ENCODE measurements at regions not wholly inside any gene's neighbourhood (a gene's known extent, or its start where the extent isn't known, plus 50 kb on each side); places are given as distances from the start of the nearest gene placed in this dataset.
"Not testable (repeated sequence)": the region's sequence is repeated elsewhere in the genome, so short reads cannot be mapped to it uniquely, and the experiment has no call there.

DNA sequence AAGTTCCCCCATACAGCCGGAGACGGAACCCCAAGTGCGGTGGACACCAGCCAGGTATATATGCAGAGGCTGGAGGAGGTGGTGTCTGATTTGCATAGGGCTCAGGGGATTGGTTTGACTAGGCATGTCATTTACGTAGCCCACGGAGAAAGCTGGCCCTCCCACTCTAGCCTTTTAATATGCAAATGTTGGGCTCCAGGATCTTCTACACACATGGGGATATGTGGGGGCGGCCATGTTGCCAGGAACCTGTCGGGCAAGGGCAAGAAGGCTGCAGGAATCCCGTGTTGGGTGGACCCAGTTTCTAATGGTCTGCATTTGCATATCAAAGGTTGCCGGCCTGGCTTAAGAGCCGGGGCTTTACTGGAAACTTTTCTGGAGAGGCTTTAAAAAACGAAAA is 57.4 kb downstream of the FTHL17 start:
- not testable (repeated sequence) for H3K4me3 ChIP-seq (ENCODE audit: low read depth in 1 of 2, low read length in 1 of 2); H3K36me3 ChIP-seq; H3K27me3 ChIP-seq; H3K4me1 ChIP-seq (ENCODE audit: control insufficient read depth in 1 of 2, insufficient read depth in 1 of 2, low read depth in 1 of 2, low read length in 1 of 2); H3K27ac ChIP-seq; H3K9me3 ChIP-seq

DNA sequence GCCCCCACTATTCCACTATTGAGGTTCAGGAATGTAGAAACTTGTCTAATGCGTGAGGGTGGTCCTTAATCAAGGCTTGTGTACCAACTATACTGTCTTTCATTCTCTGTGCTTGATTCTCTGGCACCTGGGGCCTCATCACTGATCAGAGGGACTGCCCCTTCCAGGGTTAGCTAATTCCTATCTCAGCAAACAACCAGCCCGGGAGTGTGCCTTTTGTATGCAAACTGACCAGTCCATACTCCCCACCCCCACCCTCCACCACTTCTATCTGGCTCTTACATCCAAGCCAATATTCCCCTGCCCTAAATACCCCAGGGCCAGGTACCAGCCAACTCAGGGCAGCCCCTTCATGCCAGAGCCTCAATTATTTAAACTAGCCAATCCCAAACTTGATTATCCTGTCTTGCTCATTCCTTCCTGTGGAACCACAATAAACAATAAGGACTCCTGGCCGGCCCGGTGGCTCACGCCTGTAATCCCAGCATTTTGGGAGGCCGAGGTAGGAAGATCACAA is 59.3 kb downstream of the FTHL17 start:
- no peaks in the 10 kb centered on the region for H3K27me3 ChIP-seq
- no peak overlapping the region for H3K27ac ChIP-seq
- no peak overlapping the region for H3K4me3 ChIP-seq (ENCODE audit: low read depth in 1 of 2, low read length in 1 of 2)
- H3K36me3 ChIP-seq = no peaks in the 10 kb centered on the region
- no peaks in the 10 kb centered on the region for H3K9me3 ChIP-seq
- TF ChIP-seq CTCF (IDR thresholded peaks at IDR 0.05) = no peak
- H3K4me1 ChIP-seq (ENCODE audit: control insufficient read depth in 1 of 2, insufficient read depth in 1 of 2, low read depth in 1 of 2, low read length in 1 of 2) = no peaks in the 10 kb centered on the region

GRCh38 chrX:31007321-31007720 is 64.5 kb downstream of the FTHL17 start:
- no peak for TF ChIP-seq CTCF (IDR thresholded peaks at IDR 0.05)
- no peak overlapping the region for H3K4me3 ChIP-seq (ENCODE audit: low read depth in 1 of 2, low read length in 1 of 2)
- H3K27ac ChIP-seq = no peak overlapping the region
- H3K9me3 ChIP-seq = no peaks in the 10 kb centered on the region
- H3K27me3 ChIP-seq = no peaks in the 10 kb centered on the region
- no peaks in the 10 kb centered on the region for H3K4me1 ChIP-seq (ENCODE audit: control insufficient read depth in 1 of 2, insufficient read depth in 1 of 2, low read depth in 1 of 2, low read length in 1 of 2)
- H3K36me3 ChIP-seq = no peaks in the 10 kb centered on the region

- Histone ChIP-seq H3K9me3 (no peaks in the 10 kb centered on the region), H3K4me1 (ENCODE audit: control insufficient read depth in 1 of 2, insufficient read depth in 1 of 2, low read depth in 1 of 2, low read length in 1 of 2) (no peaks in the 10 kb centered on the region), H3K36me3 (no peaks in the 10 kb centered on the region), H3K27me3 (no peaks in the 10 kb centered on the region), H3K4me3 (ENCODE audit: low read depth in 1 of 2, low read length in 1 of 2) (no peak overlapping the region), H3K27ac (no peak overlapping the region)
- no peak for TF ChIP-seq CTCF (IDR thresholded peaks at IDR 0.05)
Measured at GRCh38 chrX:31006027-31006426, 65.8 kb downstream of the FTHL17 start.

GRCh38 chrX:30997411-30997810 is 74.4 kb downstream of the FTHL17 start:
- H3K27ac ChIP-seq = no peak overlapping the region
- H3K4me3 ChIP-seq (ENCODE audit: low read depth in 1 of 2, low read length in 1 of 2) = no peak overlapping the region
- H3K9me3 ChIP-seq = no peaks in the 10 kb centered on the region
- no peak for TF ChIP-seq CTCF (IDR thresholded peaks at IDR 0.05)
- H3K4me1 ChIP-seq (ENCODE audit: control insufficient read depth in 1 of 2, insufficient read depth in 1 of 2, low read depth in 1 of 2, low read length in 1 of 2) = no peaks in the 10 kb centered on the region
- no peaks in the 10 kb centered on the region for H3K36me3 ChIP-seq
- H3K27me3 ChIP-seq = no peaks in the 10 kb centered on the region

DNA sequence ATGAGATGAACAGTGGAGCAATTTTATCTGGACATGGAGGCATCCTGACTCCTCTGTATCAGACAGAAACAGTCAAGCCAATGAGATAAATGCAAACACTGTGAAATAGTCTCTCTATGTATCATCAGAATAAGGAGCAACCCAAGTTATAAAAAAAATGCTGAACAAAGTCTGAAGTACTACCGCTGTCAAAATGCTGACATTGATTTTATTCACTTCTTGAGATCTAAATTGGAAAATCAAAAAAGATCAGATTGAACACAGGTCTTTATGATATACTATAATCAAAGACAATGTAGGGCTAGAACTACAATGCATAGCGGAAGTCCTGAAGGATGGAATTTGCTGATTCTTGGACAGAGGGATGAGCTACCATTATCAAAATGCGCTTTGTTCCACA is 76.1 kb downstream of the FTHL17 start:
- Histone ChIP-seq H3K27ac (no peak overlapping the region), H3K4me1 (ENCODE audit: control insufficient read depth in 1 of 2, insufficient read depth in 1 of 2, low read depth in 1 of 2, low read length in 1 of 2) (no peaks in the 10 kb centered on the region), H3K4me3 (ENCODE audit: low read depth in 1 of 2, low read length in 1 of 2) (no peak overlapping the region), H3K27me3 (no peaks in the 10 kb centered on the region), H3K36me3 (no peaks in the 10 kb centered on the region), H3K9me3 (no peaks in the 10 kb centered on the region)
- TF ChIP-seq CTCF (IDR thresholded peaks at IDR 0.05) = no peak
